GM19025 (cell line): ENCODE measurements at regions not wholly inside any gene's neighbourhood (a gene's known extent, or its start where the extent isn't known, plus 50 kb on each side); places are given as distances from the start of the nearest gene placed in this dataset.

Experiments used
- ATAC-seq: cut with Tn5 transposase; IDR thresholded peaks from one replicate; pipeline ENCODE4 v1.9.1; 2021; ENCODE audit warnings: mild to moderate bottlenecking, low read depth, moderate library complexity; ENCODE audit not compliant: unreplicated experiment

DNA sequence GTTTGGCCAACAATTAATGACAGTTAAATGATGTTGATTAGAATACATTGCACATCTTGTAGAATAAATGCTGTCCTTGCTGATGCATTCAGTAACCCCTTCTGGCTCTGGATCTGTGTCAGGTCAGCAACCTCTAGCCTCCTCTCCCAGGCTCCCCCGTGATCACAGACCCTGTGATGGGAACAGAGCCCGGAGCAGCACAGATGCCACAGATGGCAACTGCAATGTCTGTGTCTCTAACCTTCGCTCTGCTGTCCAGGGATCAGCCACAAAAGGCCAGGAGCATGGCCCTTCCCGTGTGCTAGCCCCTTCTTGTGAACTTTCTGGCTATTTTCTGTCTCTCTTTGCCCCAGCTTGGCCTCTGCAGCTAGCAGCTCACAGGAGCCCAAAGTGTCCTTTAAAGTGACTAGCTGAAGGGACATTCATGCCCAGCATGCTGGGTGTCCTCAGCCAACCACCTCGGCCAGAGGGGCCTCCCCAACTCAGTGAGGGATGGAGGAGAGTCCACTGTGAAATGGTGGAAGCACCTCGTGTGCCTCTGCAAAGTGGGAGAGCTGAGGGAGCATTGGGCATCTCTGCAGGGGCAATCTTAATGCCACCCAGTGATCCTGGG lies 167.0 kb upstream of the TCERG1L start:
- no peak for ATAC-seq

DNA sequence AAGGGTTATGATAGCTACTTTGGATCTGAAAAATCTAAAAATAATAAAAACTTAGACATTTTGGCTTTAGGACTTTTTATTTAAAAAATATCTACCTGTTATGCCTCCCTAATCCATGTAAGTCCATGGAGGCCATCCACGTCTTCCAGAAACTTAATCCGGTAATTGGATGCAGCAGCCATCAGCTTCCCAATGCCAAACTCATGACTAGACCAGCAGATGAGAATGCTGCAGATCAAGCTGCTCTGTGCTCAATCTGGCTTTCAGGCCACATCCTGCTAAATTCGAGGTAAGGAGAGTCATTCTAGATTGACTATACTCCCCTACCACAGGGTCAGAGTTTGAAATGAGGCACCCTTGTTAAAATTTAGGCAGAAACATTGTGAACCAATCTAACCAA lies 168.5 kb upstream of the TCERG1L start:
- ATAC-seq, result no peak

DNA sequence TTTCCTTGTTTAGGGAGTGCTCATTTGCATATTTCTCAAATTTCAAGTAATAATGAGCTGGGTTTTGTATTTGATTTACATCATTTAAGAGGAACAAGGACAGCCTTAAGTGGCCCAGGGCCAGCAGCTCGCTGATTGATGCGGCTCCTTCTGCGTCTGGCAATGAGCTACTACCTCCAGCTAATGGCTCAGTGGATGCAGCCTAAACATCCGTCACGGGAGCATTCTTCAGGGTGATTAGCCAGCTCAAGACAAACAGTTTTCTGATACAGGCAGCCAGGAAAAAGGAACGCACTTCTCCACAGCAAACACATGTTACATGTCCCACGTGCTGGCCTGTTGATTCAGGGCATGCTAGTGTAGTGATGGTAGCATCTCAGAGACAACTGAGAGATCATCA lies 169.3 kb upstream of the TCERG1L start:
- no peak for ATAC-seq

DNA sequence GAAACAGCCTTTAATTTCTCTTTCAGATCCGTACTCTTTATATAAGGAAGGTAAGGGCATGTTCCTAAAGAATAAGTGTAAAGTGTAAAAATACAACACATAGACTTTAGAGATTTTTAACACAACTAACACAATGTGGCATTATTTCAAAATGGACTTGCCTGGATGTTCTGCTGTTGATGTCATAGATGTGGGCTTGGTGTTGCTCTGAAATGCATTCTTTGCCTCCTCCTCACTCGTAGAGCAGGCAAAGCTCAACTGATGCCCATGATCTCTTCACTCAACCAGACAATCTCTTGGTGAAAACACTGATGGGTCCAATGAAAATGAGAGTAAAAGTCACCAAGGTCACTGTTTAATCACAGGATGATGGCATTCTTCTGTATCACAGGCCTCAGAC lies 174.2 kb upstream of the TCERG1L start:
- no peak for ATAC-seq

DNA sequence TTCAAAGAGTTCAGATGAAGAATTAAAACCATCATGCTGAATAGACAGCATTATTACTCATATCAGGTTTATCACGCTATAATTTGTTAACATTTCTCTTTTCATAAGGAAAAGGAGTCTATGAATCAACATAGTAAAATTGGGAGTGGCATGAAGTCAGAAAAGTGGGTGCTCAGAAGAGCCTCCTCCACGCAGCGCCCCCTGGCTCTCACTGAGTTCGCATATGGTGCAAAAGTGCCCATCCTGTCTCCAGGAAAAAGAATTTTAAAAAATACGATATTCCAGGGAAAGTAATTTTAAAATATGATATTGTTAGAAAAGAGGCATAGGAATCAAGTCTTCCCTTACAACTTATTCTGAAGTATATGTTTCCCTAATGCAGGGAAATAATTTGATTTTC lies 176.3 kb upstream of the TCERG1L start:
- no peak for ATAC-seq

DNA sequence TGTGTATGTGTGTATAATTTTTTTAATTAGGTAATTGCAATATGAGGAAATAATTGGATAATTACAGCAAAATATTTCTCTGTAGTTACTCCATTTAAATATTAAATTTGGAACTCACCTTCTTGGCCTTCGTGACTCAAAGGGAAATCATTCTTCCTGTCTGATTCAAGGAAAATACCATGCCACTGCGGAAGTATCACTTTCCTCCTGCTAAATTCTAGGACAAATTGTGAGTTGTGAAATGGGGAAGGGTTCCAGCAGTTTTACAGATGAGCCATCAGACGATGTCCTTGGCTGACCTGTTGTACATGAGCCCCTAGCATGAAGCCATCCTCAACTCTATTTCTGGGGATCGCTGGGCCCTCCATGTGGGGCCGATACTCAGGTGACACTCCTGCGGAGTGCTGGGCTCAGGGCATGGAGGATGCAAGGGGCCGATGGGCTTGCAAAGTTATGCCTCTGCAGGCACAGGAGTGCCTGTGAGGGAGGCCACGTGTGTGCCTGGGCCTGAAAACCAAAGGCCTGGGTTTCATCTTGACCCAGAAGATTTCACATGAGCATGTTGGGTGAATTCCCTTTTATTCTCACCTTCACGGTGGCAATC lies 179.6 kb upstream of the TCERG1L start:
- ATAC-seq, result no peak

DNA sequence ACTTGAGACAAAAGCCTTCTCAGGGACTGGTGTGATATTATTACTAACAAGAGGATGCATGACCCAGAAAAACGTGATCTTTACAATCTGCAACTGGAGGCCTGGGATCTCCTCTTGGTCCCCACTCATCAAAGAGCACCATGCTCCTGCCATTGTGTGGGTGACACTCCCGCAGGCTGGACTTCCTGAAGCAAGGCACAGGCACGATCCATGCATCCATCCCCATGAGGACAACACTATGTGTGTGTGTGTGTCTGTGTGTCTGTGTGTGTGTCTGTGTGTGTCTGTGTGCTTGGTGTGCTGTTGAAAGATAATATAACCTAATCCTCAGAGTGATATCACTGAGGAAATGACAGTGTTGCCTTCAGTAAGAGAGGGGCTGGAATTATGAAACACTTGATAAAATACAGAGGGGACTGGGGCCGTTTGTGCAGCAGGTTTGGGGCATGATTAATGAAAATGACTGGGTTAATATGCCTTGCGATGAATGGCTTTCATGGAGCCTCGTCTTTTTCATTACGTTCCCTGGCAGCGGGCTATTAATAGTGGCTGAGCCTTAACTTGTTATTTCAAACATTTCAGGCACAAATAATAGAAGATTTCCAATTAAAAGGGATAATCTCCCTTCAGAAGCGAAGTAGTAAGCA lies 180.8 kb upstream of the TCERG1L start:
- no peak for ATAC-seq

DNA sequence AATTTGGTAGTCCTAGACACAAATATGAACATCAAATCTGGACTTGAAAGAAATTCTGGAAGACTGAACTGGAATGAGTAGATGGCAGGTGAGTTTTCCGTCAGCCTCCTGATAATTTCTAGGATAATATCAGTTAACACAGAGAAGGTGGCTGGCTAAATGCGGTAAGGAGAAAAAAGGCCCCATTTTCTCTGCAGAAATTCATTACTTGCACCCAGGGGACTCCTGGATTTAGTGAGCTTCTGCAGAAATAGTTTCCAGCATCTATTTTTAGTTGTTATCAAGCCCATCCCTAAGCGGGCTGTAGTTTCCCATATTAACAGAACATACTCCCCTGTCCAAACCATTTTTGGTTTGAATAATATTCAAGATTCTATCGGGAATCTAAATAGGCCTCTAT lies 181.9 kb upstream of the TCERG1L start:
- ATAC-seq, result no peak

DNA sequence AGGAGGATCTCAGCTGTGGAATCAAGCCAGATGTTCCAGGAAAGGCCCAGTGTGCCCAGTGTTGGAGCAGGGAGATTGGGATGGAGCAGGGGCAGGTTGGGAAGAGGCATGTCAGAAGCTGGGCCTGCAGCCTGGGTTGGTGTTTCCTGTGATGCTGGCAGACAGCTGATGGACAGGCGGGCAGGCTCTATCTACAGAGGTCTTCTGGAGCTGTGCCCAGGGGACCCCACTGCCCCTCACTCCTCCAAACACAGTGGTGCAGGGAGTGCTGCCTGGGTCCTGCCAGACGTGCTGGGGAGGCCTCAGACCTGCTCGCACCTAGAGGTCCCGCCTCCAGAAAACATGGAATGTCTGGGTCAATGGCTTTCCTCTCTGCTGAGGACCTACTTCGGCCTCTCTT lies 182.9 kb upstream of the TCERG1L start:
- no peak for ATAC-seq

DNA sequence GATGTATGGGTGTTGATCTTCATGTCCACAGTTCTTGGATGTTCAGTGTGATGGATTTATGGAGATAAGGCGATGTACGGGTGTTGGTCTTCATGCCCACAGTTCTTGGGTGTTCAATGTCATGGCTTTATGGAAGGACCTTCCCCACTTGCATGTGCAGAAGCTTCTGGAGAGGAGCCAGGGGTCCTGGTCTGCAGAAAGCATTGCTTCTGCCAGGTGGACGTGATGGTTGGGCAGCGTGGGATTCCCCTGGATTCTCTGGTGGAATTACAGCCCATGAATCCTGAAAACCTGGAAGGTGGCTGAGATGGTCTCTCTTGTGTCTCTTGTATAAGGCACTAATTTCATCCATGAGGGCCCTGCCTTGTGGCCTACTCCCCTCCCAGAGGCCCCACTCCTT lies 183.7 kb upstream of the TCERG1L start:
- no peak for ATAC-seq

DNA sequence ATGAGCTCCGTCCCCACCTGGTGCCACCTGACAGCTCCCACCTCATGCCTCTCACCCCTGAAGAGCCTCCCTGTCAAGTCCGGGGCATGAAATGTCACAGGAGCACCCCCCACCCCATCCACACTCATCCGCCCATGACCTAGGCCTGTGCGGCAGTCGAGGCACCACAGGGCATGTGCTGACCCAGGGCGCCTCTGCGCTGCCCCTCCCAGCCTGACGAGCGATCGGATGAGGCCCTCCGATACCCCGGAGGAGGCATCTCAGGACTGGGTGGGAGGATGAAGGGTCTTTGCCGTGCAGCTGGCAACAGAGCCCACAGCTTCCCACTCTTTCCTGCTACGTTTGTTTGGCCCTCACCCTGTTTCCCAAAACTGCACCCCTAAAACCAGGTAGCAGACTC lies 184.4 kb upstream of the TCERG1L start:
- no peak for ATAC-seq

DNA sequence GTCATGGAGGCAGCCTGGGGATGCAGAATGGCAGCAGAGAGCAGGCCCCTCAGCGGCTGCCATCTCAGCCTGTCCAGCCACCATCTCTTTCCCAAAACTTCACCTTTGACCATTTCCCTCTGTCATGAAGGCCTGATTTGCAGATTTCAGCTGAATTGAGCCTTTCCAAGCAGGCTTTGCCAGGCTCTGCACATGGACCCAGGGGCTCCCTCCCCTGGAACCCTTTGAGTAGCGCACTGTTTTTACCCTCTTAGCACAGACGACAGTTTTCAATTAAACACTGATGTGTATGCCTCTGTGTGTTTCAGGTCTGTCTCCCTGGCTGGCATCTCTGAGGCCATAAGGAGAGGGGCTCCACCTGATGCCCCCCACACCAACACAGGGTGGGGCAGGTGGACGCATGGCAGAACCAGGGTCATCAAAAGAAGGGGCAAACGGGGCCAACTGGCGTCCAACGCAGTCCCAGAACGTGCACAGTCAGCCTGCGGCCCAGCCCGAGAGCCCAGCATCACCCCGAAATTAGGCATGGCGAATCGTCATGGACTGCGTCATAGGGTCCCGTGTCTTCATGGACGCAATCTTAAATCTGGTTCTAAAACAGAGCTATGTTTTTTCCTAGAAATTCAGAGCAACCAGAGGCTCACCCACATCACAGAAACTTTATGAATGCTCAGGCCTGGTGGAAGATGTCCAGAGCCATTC lies 185.0 kb upstream of the TCERG1L start:
- ATAC-seq, result no peak

DNA sequence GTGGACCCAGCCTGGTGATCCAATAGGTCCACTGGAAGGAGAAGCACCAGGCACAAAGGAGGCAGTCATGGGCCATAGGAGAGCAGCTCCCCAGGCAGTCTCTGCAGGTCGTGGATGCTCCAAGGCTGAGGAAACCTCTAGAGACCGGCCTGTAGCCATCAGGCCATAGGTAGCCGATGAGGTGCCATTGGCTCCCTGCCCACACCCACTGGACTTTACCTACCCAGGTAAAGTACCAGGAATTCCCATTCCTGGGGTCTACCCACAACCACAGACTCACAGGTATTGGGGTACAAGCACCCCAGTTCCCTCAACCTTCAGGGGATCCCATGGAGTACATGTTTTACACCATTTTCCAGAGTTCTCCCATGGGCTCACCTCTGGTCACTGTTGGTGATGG lies 188.0 kb upstream of the TCERG1L start:
- ATAC-seq, result no peak

DNA sequence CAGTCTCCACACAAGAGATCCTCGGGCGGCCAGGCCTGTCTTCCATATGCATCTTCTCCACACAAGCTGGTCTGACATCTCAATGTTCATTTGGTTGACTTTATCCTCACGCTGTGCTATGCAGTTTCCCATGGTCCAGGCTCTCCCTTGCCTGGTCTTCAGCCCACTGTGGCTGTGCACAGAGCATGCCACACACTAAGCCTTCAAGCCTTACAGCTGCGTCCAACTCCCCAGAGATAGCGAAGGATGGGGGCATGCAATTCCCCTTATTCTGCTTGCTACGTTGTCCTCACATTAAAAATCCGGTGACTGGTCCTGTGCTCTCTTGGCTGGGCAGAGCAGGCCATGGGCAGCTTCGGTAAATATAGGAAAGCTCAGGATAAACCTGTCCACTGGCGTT lies 188.7 kb upstream of the TCERG1L start:
- ATAC-seq, result no peak

DNA sequence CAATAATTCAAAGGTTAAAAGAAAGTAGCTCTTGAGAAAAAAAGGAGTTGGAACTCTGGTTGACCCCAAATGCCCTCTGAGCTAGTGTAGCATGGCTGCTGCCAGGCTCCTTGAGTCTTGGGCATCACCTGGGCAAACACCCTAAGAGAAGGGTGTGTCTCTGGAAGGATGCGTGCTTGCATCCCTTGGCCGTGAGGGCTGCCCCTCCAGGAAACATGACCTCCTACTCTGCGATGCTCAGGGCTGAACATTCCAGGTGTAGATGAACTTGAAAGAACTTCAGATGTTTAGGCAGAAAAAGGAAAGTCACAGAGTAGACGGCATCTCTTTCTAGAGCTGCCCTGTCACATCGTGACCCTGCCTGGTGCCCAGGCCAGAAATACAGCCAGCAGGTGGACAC lies 189.4 kb upstream of the TCERG1L start:
- ATAC-seq, result no peak

DNA sequence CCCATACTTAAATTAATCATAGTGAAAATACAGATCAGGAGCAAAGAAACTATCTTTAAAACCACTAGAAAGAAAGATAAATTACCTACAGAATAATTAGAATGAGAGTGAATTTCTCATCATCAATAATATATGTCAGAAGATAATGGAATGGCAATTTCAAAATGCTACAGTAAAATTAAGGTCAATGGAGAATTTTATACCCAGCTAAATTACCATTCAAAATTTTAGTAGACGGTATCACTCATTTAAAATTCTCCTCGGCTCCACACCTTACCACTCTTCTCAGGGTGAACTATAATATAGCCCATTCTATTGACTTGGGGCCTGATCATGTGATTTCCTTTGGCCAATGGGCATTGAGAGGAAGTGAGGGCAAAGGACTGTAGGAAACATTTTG lies 192.5 kb upstream of the TCERG1L start:
- no peak for ATAC-seq

DNA sequence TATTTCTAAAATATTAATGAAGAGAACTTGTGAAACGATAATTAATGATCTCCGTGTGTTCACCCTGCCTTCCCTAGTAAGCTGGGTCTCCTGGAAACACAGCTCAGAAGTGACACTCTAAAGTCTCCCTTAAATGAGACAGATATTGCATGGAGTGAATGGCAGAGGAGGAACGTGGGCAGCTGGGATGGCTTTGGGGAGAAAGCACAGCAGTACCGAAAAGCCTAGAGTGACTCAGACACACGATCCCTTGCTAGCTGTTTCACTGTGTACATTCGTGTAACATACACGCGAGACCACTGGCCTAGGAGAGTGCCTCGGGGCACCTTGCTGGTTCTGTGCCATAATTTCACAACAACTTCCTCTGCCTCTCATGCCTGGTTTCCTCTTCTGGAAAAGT lies 199.9 kb upstream of the TCERG1L start:
- no peak for ATAC-seq

DNA sequence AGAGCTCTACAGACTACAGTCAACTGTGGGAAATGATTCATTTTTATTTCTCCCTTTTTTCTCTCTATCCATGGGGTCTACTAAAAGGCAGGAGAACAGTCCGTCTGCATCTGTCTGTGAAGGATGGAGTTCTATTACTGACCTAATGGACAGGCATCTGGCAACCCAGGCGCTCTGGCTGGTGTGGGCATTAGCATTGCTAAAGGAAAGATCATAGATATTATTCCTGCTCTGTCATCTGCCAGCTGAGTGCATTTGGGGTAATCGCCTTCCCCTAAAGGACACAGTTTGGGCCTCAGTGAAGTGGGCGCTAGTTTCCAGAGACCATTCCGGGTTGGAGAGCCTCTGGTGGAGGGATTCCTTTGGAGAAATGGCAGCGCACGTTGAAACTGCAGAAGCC lies 201.3 kb upstream of the TCERG1L start:
- no peak for ATAC-seq

DNA sequence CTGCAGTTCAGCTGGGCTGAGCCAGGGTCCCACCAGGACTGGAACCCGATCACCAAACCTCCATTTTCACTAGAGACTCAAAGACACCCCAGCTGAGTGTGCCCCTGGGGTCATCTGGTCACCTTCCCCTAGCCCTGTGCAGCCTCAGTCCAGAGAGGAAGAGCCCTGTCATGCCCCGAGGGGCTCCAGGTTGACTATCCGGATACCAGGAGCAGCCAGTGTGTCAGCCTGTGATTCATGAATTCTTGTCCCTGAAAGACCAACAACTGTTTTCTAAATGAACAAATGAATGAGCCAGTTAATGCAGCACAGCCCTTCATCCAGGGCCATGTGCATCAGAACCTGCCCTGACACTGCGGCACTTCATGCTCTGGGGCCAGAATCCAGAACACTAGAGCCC lies 201.9 kb upstream of the TCERG1L start:
- no peak for ATAC-seq

DNA sequence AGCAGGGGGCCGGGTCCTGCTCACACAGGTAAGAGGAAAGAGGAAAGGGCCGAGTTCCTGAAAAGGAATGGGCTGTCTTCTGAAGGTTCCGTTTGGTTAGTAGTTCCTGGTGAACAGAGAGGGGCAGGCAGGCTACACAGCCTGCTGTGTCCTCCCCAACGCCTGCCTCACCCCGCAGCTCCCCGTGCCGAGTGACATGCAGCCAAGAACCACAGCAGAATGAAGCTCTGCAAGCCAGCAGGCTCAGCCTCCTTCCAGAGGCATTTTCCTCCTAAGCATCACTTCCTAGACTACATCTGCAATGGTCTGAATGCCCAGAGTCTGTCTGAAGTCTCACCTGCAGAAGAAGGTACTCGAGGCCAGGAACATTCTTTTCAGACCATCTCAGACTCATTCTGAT lies 202.4 kb upstream of the TCERG1L start:
- no peak for ATAC-seq

DNA sequence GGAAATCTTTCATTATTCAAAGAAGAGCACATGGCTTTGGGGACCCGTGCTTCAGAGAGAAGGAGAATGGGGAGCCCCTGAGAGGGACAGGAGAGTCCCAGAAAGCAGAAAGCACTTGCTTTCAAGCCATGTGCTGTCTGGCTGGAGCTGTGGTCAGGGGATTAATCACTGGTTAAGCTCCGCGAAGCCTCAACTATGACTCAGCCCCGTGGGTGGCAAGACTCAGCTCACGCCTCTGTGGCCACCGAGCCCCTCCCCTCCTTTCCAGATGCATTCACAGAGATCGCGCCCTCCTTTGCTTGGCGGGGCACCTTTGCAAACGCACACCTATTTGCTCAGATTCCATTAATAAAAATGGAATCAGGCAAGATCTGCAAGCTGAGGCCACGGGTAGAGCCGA lies 202.9 kb upstream of the TCERG1L start:
- no peak for ATAC-seq

DNA sequence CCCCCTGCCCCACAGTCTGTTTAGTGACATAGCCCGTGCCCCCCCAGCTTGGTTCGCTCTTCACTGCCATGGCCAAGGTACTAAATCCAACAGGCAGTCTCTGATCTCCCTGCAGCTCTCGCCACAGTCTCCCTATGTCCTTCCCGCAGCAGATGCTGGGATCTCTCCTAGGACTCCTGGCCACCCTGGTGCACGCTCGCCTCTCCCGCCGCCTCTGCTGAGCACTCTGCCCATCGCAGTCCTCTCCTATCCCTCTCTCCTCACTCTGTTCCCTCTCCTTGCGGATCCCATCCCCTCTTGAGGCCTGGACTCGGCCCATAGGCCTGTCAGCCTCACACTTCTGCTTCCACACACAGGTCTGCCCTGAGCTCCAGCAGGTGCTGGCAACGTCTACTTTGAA lies 204.8 kb upstream of the TCERG1L start:
- no peak for ATAC-seq
